ENCODE measurements at regions not wholly inside any gene's neighbourhood (a gene's known extent, or its start where the extent isn't known, plus 50 kb on each side); places are given as distances from the start of the nearest gene placed in this dataset.

DNA sequence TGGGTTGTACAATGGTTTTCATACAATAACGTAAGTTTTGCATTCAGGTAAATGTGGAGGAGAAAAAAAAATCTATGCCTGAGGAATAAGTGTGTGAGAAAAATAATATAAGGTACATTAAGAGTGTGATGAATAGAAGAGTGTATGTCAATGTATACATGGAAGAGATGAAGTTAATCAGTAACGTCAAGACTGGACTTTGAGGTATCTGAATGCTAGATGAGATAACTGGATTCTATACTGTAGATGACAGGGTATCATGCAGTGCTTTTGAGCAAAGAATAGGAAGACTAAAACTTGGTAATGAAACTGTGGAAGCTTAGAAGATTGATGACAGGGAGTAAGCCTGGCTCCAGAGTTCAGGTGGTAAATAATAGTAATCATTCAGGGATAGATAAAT lies 666.7 kb upstream of the SGO1 start:
- TF ChIP-seq, protein P1, sequence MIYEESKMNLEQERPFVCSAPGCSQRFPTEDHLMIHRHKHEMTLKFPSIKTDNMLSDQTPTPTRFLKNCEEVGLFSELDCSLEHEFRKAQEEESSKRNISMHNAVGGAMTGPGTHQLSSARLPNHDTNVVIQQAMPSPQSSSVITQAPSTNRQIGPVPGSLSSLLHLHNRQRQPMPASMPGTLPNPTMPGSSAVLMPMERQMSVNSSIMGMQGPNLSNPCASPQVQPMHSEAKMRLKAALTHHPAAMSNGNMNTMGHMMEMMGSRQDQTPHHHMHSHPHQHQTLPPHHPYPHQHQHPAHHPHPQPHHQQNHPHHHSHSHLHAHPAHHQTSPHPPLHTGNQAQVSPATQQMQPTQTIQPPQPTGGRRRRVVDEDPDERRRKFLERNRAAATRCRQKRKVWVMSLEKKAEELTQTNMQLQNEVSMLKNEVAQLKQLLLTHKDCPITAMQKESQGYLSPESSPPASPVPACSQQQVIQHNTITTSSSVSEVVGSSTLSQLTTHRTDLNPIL (CRISPR knock-in tag; IDR thresholded peaks at IDR 0.05; ENCODE audit: low read depth) = no peak
- TF ChIP-seq, protein P2, sequence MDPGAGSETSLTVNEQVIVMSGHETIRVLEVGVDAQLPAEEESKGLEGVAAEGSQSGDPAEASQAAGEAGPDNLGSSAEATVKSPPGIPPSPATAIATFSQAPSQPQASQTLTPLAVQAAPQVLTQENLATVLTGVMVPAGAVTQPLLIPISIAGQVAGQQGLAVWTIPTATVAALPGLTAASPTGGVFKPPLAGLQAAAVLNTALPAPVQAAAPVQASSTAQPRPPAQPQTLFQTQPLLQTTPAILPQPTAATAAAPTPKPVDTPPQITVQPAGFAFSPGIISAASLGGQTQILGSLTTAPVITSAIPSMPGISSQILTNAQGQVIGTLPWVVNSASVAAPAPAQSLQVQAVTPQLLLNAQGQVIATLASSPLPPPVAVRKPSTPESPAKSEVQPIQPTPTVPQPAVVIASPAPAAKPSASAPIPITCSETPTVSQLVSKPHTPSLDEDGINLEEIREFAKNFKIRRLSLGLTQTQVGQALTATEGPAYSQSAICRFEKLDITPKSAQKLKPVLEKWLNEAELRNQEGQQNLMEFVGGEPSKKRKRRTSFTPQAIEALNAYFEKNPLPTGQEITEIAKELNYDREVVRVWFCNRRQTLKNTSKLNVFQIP (CRISPR knock-in tag; IDR thresholded peaks at IDR 0.05; ENCODE audit: borderline replicate concordance, low read depth) = no peak
- TF ChIP-seq ISL1 (CRISPR knock-in tag; IDR thresholded peaks at IDR 0.05) (no peak), SNAI2 (CRISPR knock-in tag; IDR thresholded peaks at IDR 0.05) (no peak), ZFP30 (CRISPR knock-in tag; IDR thresholded peaks at IDR 0.05) (no peak), ESRRG (CRISPR knock-in tag; IDR thresholded peaks at IDR 0.05) (no peak), OSR1 (CRISPR knock-in tag; IDR thresholded peaks at IDR 0.05) (no peak), ZNF565 (CRISPR knock-in tag; conservative IDR thresholded peaks at IDR 0.05; ENCODE audit: low read depth) (no peak), BACH2 (CRISPR knock-in tag; IDR thresholded peaks at IDR 0.05; ENCODE audit: borderline replicate concordance) (no peak), CSDC2 (CRISPR knock-in tag; IDR thresholded peaks at IDR 0.05) (no peak)
- TF ChIP-seq, protein P3, sequence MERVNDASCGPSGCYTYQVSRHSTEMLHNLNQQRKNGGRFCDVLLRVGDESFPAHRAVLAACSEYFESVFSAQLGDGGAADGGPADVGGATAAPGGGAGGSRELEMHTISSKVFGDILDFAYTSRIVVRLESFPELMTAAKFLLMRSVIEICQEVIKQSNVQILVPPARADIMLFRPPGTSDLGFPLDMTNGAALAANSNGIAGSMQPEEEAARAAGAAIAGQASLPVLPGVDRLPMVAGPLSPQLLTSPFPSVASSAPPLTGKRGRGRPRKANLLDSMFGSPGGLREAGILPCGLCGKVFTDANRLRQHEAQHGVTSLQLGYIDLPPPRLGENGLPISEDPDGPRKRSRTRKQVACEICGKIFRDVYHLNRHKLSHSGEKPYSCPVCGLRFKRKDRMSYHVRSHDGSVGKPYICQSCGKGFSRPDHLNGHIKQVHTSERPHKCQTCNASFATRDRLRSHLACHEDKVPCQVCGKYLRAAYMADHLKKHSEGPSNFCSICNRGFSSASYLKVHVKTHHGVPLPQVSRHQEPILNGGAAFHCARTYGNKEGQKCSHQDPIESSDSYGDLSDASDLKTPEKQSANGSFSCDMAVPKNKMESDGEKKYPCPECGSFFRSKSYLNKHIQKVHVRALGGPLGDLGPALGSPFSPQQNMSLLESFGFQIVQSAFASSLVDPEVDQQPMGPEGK (CRISPR knock-in tag; IDR thresholded peaks at IDR 0.05; ENCODE audit: borderline replicate concordance) = no peak
- ATAC-seq = no peak

DNA sequence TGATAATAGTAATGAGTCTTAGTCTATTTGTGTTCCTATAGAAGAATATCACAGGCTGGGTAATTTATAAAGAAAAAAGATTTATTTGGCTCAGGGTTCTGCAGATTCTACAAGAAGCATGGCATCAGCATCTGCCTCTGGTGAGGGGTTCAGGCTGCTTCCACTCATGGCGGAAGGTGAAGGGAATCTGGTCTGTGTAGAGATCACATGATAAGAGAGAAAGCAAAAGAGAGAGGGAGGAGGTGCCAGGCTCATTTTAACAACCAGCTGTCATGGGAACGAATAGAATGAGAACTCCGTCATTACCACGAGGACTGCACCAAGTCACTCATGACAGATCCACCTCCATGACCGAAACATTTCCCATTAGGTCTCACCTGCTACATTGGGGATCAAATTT lies 664.0 kb upstream of the SGO1 start:
- no peak for ATAC-seq
- TF ChIP-seq ARNTL (CRISPR knock-in tag; IDR thresholded peaks at IDR 0.05; ENCODE audit: borderline replicate concordance, low read depth) = no peak
- no peak for TF ChIP-seq ZC3H10 (CRISPR knock-in tag; IDR thresholded peaks at IDR 0.05)
- TF ChIP-seq OSR1 (CRISPR knock-in tag; IDR thresholded peaks at IDR 0.05) = no peak
- TF ChIP-seq ISL1 (CRISPR knock-in tag; IDR thresholded peaks at IDR 0.05) = no peak

- ATAC-seq = no peak
- TF ChIP-seq OSR1 (CRISPR knock-in tag; IDR thresholded peaks at IDR 0.05) (no peak), TOX (CRISPR knock-in tag; IDR thresholded peaks at IDR 0.05; ENCODE audit: borderline replicate concordance) (no peak), ZNF70 (CRISPR knock-in tag; IDR thresholded peaks at IDR 0.05) (no peak)
- TF ChIP-seq, protein P3 (CRISPR knock-in tag; IDR thresholded peaks at IDR 0.05; ENCODE audit: borderline replicate concordance) = no peak
Observed at GRCh38 chr3:20846832-20847231, 660.8 kb upstream of the SGO1 start.

DNA sequence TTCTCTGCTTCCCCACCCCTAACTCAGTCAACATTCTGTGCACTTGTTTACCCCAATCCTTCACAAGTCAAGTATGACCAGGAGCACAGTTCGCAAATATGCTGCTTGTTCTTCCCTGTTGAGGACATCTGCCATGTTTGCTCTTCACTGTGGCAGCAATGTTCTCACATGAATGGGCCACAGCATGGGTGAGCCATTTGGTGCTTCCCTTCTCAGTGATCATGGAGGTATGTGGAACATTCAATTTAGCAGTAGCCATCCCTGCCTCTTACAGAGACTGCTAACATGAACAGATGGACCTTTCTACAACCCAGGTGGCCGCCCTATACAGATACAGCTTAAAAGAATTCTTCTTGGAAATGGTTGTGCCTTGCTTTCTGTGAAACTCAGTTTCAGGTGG lies 660.1 kb upstream of the SGO1 start:
- no peak for ATAC-seq
- TF ChIP-seq, protein P2 (CRISPR knock-in tag; IDR thresholded peaks at IDR 0.05; ENCODE audit: borderline replicate concordance, low read depth) = no peak
- TF ChIP-seq TCF4 (CRISPR knock-in tag; IDR thresholded peaks at IDR 0.05; ENCODE audit: borderline replicate concordance) (no peak), PPARA (CRISPR knock-in tag; IDR thresholded peaks at IDR 0.05; ENCODE audit: borderline replicate concordance) (no peak), RARB (CRISPR knock-in tag; IDR thresholded peaks at IDR 0.05) (no peak), GLIS3 (CRISPR knock-in tag; IDR thresholded peaks at IDR 0.05) (no peak), ZNF565 (CRISPR knock-in tag; conservative IDR thresholded peaks at IDR 0.05; ENCODE audit: low read depth) (no peak), ZNF70 (CRISPR knock-in tag; IDR thresholded peaks at IDR 0.05) (no peak), OSR1 (CRISPR knock-in tag; IDR thresholded peaks at IDR 0.05) (no peak), ISL1 (CRISPR knock-in tag; IDR thresholded peaks at IDR 0.05) (no peak), CSDC2 (CRISPR knock-in tag; IDR thresholded peaks at IDR 0.05) (no peak), CSRNP3 (CRISPR knock-in tag; IDR thresholded peaks at IDR 0.05) (no peak)
- TF ChIP-seq, protein P3 (CRISPR knock-in tag; IDR thresholded peaks at IDR 0.05; ENCODE audit: borderline replicate concordance) = no peak
- TF ChIP-seq, protein P1 (CRISPR knock-in tag; IDR thresholded peaks at IDR 0.05; ENCODE audit: low read depth) = no peak

Data from SK-N-SH treated with all-trans-retinoic acid at 6 μM for 48 hours (cell line).